Prostate gland (tissue), 2 donors: ENCODE measurements at regions not wholly inside any gene's neighbourhood (a gene's known extent, or its start where the extent isn't known, plus 50 kb on each side); places are given as distances from the start of the nearest gene placed in this dataset.

Source experiments
- DNase-seq: peaks from one replicate; pipeline ENCODE4 v3.0.0-alpha.2; 2019; ENCODE audit warnings: low spot score
- H3K27ac ChIP-seq, 2 donors: fragments of 200-600 bp; sonication (generic); 2 replicates each; pipeline ENCODE4 v1.5.1; 2017 to 2019
- H3K27me3 ChIP-seq: fragments of 200-600 bp; sonication (generic); replicated peaks from 2 replicates; pipeline ENCODE4 v1.5.1; 2019; ENCODE audit not compliant: insufficient read depth
- H3K36me3 ChIP-seq, 2 donors: fragments of 200-600 bp; sonication (generic); 1 replicate in 1 of 2; 2 replicates in 1 of 2; pipeline versions ENCODE4 v1.5.1 to v1.8.1; 2017 to 2019
- H3K4me1 ChIP-seq: fragments of 200-600 bp; sonication (generic); replicated peaks from 2 replicates; pipeline ENCODE4 v1.5.1; 2019
- H3K4me3 ChIP-seq, 2 donors: fragments of 200-600 bp; sonication (generic); 2 replicates each; pipeline ENCODE4 v1.5.1; 2017 to 2019
- H3K9me3 ChIP-seq: fragments of 200-600 bp; sonication (generic); 2 replicates; pipeline ENCODE4 v1.5.1; 2017
- POLR2A ChIP-seq: fragments of 450-650 bp; IDR thresholded peaks from one replicate; pipeline ENCODE4 v1.6.1; 2016; ENCODE audit warnings: antibody characterized with exemption, mild to moderate bottlenecking
- POLR2AphosphoS5 ChIP-seq: sonication (generic); formaldehyde crosslinking; IDR thresholded peaks from one replicate; pipeline ENCODE4 v1.6.1; 2017; ENCODE audit warnings: antibody characterized with exemption
- WGBS: methylation state at CpG from one replicate; pipeline ENCODE4 v1.1.5; 2018; 5-methylcytosine and 5-hydroxymethylcytosine counted together
- intact Hi-C: fragments of 100-400 bp; cut with DNase I; formaldehyde crosslinking; loops from one replicate; pipeline ENCODE4 v1.14.2; 2022
- TF ChIP-seq, protein P1 (sequence below), 4 experiments: fragments of 200-600 bp in 2 of 4; fragments of 450-650 bp in 2 of 4; sonication (generic) in 2 of 4; IDR thresholded peaks; 1 replicate in 3 of 4; 2 replicates in 1 of 4; pipeline ENCODE4 v1.5.1; 2016 to 2019; ENCODE audit warnings: antibody characterized with exemption in 4 of 4, mild to moderate bottlenecking in 2 of 4, moderate library complexity in 2 of 4

- Histone ChIP-seq H3K4me3 (no peak overlapping the region), H3K4me1 (no peaks in the 10 kb centered on the region), H3K27ac (no peak overlapping the region), H3K9me3 (no peaks in the 10 kb centered on the region), H3K27me3 (no peaks in the 10 kb centered on the region), H3K36me3 (no peaks in the 10 kb centered on the region)
- intact Hi-C loops: no loop called here
- DNase-seq: no peak
- TF ChIP-seq POLR2A: no peak
- TF ChIP-seq, protein P1, sequence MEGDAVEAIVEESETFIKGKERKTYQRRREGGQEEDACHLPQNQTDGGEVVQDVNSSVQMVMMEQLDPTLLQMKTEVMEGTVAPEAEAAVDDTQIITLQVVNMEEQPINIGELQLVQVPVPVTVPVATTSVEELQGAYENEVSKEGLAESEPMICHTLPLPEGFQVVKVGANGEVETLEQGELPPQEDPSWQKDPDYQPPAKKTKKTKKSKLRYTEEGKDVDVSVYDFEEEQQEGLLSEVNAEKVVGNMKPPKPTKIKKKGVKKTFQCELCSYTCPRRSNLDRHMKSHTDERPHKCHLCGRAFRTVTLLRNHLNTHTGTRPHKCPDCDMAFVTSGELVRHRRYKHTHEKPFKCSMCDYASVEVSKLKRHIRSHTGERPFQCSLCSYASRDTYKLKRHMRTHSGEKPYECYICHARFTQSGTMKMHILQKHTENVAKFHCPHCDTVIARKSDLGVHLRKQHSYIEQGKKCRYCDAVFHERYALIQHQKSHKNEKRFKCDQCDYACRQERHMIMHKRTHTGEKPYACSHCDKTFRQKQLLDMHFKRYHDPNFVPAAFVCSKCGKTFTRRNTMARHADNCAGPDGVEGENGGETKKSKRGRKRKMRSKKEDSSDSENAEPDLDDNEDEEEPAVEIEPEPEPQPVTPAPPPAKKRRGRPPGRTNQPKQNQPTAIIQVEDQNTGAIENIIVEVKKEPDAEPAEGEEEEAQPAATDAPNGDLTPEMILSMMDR (IDR thresholded peaks at IDR 0.05): no peak
- no peak for TF ChIP-seq POLR2AphosphoS5
Observed at GRCh38 chr3:135834465-135834864, 131.1 kb upstream of the PPP2R3A start.

- Histone ChIP-seq H3K36me3 (no peaks in the 10 kb centered on the region), H3K9me3 (no peaks in the 10 kb centered on the region), H3K27ac (no peak overlapping the region), H3K4me3 (no peak overlapping the region), H3K27me3 (no peaks in the 10 kb centered on the region), H3K4me1 (no peaks in the 10 kb centered on the region)
- intact Hi-C loops: no loop called here
- 65% methylated on average over 5 of the region's 5 CpGs for whole genome bisulfite sequencing
- DNase-seq: no peak
- TF ChIP-seq POLR2AphosphoS5 (no peak), POLR2A (no peak)
- TF ChIP-seq, protein P1 (IDR thresholded peaks at IDR 0.05): no peak
Observed at GRCh38 chr3:135837977-135838631, 127.4 kb upstream of the PPP2R3A start.

GRCh38 chr3:135840436-135840835 lies 125.1 kb upstream of the PPP2R3A start:
- H3K27me3 ChIP-seq: no peaks in the 10 kb centered on the region
- TF ChIP-seq POLR2AphosphoS5: no peak
- TF ChIP-seq, protein P1 (IDR thresholded peaks at IDR 0.05): no peak
- no peak for TF ChIP-seq POLR2A
- H3K36me3 ChIP-seq: no peaks in the 10 kb centered on the region
- no peak overlapping the region for H3K27ac ChIP-seq
- no peak for DNase-seq
- 78% methylated on average over 1 of the region's 1 CpG for WGBS
- no peaks in the 10 kb centered on the region for H3K4me1 ChIP-seq
- intact Hi-C loops: no loop called here
- H3K4me3 ChIP-seq: no peak overlapping the region
- no peaks in the 10 kb centered on the region for H3K9me3 ChIP-seq

- intact Hi-C loops: no loop called here
- no peak overlapping the region for H3K27ac ChIP-seq
- H3K4me3 ChIP-seq: no peak overlapping the region
- no peak for DNase-seq
- H3K36me3 ChIP-seq: no peaks in the 10 kb centered on the region
- no peaks in the 10 kb centered on the region for H3K4me1 ChIP-seq
- H3K27me3 ChIP-seq: no peaks in the 10 kb centered on the region
- TF ChIP-seq, protein P1 (IDR thresholded peaks at IDR 0.05): no peak
- TF ChIP-seq POLR2A: no peak
- no peak for TF ChIP-seq POLR2AphosphoS5
- no peaks in the 10 kb centered on the region for H3K9me3 ChIP-seq
Observed at GRCh38 chr3:135844386-135844785, 121.1 kb upstream of the PPP2R3A start.

DNA sequence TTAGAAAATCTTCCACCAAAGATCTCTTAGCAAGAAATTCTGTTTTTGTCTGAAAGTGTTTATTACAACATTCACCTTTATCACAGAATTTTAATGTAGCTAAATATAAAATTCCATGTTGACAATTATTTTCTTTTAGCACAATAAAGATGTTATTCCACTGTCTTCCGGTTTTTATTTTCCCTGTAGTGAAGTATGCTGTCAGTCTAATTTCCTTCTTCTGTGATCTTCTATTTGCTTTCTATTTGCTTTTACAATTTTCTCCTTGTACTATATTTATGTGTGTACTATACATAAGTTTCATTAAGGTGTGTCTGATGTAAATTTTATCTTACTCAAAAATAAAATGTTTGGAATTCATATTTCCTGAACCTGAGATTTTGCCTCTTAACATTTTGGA lies 117.5 kb upstream of the PPP2R3A start:
- intact Hi-C loops: no loop called here

More for the DNA sequence above, 117.5 kb upstream of the PPP2R3A start:
- Histone ChIP-seq H3K9me3 (no peaks in the 10 kb centered on the region), H3K4me3 (no peak overlapping the region), H3K27me3 (no peaks in the 10 kb centered on the region), H3K36me3 (no peaks in the 10 kb centered on the region), H3K4me1 (no peaks in the 10 kb centered on the region), H3K27ac (no peak overlapping the region)
- WGBS: 78% methylated on average over 1 of the region's 1 CpG
- TF ChIP-seq POLR2A (no peak), POLR2AphosphoS5 (no peak)
- TF ChIP-seq, protein P1 (IDR thresholded peaks at IDR 0.05): no peak
- DNase-seq: no peak
